Stimulated activated CD4-positive, alpha-beta T cell treated with anti-CD3 and anti-CD28 coated beads, TNF-alpha, amount 100 ng/mL, for 24 hours (primary cell): ENCODE measurements at regions not wholly inside any gene's neighbourhood (a gene's known extent, or its start where the extent isn't known, plus 50 kb on each side); places are given as distances from the start of the nearest gene placed in this dataset.

Experiments
- DNase-seq, 3 experiments: peaks; one replicate each; pipeline ENCODE4 v3.0.0-alpha.2; 2020; ENCODE audit warnings: low read depth in 3 of 3

- no peak for DNase-seq
Observed at GRCh38 chr18:37997695-37998094, 432.1 kb upstream of the CELF4 start.

- no peak for DNase-seq
Observed at GRCh38 chr18:37987901-37988300, 422.3 kb upstream of the CELF4 start.

- no peak for DNase-seq
Observed at GRCh38 chr18:37986665-37987064, 421.1 kb upstream of the CELF4 start.

- no peak for DNase-seq
Observed at GRCh38 chr18:37985126-37985525, 419.5 kb upstream of the CELF4 start.

- no peak for DNase-seq
Observed at GRCh38 chr18:37980556-37980955, 415.0 kb upstream of the CELF4 start.

- no peak for DNase-seq
Observed at GRCh38 chr18:37975446-37975845, 409.8 kb upstream of the CELF4 start.

- DNase-seq, result no peak
Observed at GRCh38 chr18:37967261-37967660, 401.7 kb upstream of the CELF4 start.

- no peak for DNase-seq
Observed at GRCh38 chr18:37965572-37965970, 400.0 kb upstream of the CELF4 start.

- no peak for DNase-seq
Observed at GRCh38 chr18:37964885-37965571, 399.4 kb upstream of the CELF4 start.

GRCh38 chr18:37963837-37964236, 398.2 kb upstream of the CELF4 start:
- no peak for DNase-seq

- no peak for DNase-seq
Observed at GRCh38 chr18:37962316-37962966, 396.8 kb upstream of the CELF4 start.

- DNase-seq, result no peak
Observed at GRCh38 chr18:37958499-37958898, 392.9 kb upstream of the CELF4 start.

- no peak for DNase-seq
Observed at GRCh38 chr18:37956902-37957301, 391.3 kb upstream of the CELF4 start.

GRCh38 chr18:37956020-37956419, 390.4 kb upstream of the CELF4 start:
- DNase-seq, result no peak

- DNase-seq, result no peak
Observed at GRCh38 chr18:37955201-37955600, 389.6 kb upstream of the CELF4 start.

GRCh38 chr18:37953876-37954275, 388.3 kb upstream of the CELF4 start:
- DNase-seq, result no peak

GRCh38 chr18:37948471-37948870, 382.9 kb upstream of the CELF4 start:
- DNase-seq, result no peak

GRCh38 chr18:37946324-37946723, 380.7 kb upstream of the CELF4 start:
- DNase-seq, result no peak

- no peak for DNase-seq
Observed at GRCh38 chr18:37944700-37945270, 379.2 kb upstream of the CELF4 start.

GRCh38 chr18:37937287-37937686, 371.7 kb upstream of the CELF4 start:
- no peak for DNase-seq

GRCh38 chr18:37935086-37935485, 369.5 kb upstream of the CELF4 start:
- no peak for DNase-seq

- no peak for DNase-seq
Observed at GRCh38 chr18:37930640-37931039, 365.0 kb upstream of the CELF4 start.

- DNase-seq, result no peak
Observed at GRCh38 chr18:37922162-37922561, 356.6 kb upstream of the CELF4 start.
